ENCODE measurements at regions not wholly inside any gene's neighbourhood (a gene's known extent, or its start where the extent isn't known, plus 50 kb on each side); places are given as distances from the start of the nearest gene placed in this dataset.
"Not testable (repeated sequence)": the region's sequence is repeated elsewhere in the genome, so short reads cannot be mapped to it uniquely, and the experiment has no call there.

GRCh38 chr22:11041416-11041815 is 4486.6 kb upstream of the OR11H1 start:
- TF ChIP-seq, protein P1, sequence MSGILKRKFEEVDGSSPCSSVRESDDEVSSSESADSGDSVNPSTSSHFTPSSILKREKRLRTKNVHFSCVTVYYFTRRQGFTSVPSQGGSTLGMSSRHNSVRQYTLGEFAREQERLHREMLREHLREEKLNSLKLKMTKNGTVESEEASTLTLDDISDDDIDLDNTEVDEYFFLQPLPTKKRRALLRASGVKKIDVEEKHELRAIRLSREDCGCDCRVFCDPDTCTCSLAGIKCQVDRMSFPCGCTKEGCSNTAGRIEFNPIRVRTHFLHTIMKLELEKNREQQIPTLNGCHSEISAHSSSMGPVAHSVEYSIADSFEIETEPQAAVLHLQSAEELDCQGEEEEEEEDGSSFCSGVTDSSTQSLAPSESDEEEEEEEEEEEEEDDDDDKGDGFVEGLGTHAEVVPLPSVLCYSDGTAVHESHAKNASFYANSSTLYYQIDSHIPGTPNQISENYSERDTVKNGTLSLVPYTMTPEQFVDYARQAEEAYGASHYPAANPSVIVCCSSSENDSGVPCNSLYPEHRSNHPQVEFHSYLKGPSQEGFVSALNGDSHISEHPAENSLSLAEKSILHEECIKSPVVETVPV (CRISPR knock-in tag; IDR thresholded peaks at IDR 0.05) = not testable (repeated sequence)
- not testable (repeated sequence) for TF ChIP-seq RARB, GLIS3 (CRISPR knock-in tag; IDR thresholded peaks at IDR 0.05)
- TF ChIP-seq, protein P2, sequence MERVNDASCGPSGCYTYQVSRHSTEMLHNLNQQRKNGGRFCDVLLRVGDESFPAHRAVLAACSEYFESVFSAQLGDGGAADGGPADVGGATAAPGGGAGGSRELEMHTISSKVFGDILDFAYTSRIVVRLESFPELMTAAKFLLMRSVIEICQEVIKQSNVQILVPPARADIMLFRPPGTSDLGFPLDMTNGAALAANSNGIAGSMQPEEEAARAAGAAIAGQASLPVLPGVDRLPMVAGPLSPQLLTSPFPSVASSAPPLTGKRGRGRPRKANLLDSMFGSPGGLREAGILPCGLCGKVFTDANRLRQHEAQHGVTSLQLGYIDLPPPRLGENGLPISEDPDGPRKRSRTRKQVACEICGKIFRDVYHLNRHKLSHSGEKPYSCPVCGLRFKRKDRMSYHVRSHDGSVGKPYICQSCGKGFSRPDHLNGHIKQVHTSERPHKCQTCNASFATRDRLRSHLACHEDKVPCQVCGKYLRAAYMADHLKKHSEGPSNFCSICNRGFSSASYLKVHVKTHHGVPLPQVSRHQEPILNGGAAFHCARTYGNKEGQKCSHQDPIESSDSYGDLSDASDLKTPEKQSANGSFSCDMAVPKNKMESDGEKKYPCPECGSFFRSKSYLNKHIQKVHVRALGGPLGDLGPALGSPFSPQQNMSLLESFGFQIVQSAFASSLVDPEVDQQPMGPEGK (CRISPR knock-in tag; IDR thresholded peaks at IDR 0.05; ENCODE audit: borderline replicate concordance) = not testable (repeated sequence)

All from SK-N-SH treated with all-trans-retinoic acid at 6 μM for 48 hours (cell line).